GM23248 (cell line): ENCODE measurements at regions not wholly inside any gene's neighbourhood (a gene's known extent, or its start where the extent isn't known, plus 50 kb on each side); places are given as distances from the start of the nearest gene placed in this dataset.

ENCODE experiments used
- EZH2 ChIP-seq: fragments of 200-600 bp; sonication (generic); IDR thresholded peaks from 2 replicates; pipeline ENCODE4 v1.6.1; 2018; ENCODE audit warnings: antibody characterized with exemption, mild to moderate bottlenecking; ENCODE audit not compliant: insufficient read depth, poor library complexity, severe bottlenecking
- EZH2phosphoT487 ChIP-seq: fragments of 200-600 bp; sonication (generic); IDR thresholded peaks from 2 replicates; pipeline ENCODE4 v1.6.1; 2018; ENCODE audit warnings: antibody characterized with exemption, moderate library complexity, mild to moderate bottlenecking, low read depth; ENCODE audit not compliant: insufficient read depth

- TF ChIP-seq EZH2 (no peak), EZH2phosphoT487 (no peak)
Observed at GRCh38 chr9:117907420-117907819, 203.2 kb downstream of the TLR4 start.
